Mucosa of gallbladder (tissue), 1 donor: ENCODE measurements at regions not wholly inside any gene's neighbourhood (a gene's known extent, or its start where the extent isn't known, plus 50 kb on each side); places are given as distances from the start of the nearest gene placed in this dataset.
A peak's percentile ranks its signal among the peaks of the same experiment; 100 is the strongest.

Source experiments
- DNase-seq: peaks from one replicate; pipeline ENCODE4 v3.0.0-alpha.2; 2020; ENCODE audit warnings: low spot score
- donor health status: DM: no; HTN: no; CAD: no.

- DNase-seq: peak; percentile 56
Observed at GRCh38 chr17:13931800-13932460, 137.4 kb upstream of the COX10 start.

DNA sequence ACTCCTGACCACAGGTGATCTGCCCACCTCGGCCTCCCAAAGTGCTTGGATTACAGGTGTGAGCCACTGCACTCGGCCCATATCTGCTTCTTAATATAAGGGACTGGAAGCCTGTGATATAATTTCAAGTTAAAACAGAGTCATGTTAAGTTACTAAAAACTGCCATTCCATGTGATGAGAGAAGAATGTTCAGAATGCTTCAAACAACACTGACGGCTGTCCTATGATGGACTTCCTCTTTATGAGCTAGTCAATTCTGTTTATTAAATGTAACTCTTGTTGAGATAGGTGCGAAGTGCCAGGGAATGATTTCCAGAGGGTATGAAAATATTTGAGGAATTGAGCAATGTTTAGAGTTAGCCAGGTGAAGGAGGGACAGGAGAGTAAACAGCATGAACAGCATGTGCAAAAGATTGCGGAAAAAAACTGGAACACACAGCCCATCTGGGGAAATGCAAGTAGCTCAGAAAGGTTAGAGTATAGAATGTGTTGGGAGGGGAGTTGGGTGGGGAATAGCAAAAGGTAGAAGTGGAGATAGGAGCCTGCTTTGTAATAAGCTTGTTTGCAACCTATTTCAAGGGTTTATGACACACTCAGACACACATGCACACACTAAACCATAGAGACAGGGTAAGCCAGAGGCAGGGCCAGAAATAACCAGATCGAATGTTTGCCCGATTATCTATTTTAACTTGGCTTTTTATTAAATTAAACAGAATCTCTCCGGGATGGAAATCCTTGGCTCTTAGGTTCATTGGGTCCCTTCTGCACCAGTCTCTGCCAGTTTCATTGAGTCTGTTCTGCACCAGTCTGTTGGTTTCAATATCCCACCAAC, 135.6 kb upstream of the COX10 start:
- no peak for DNase-seq

DNA sequence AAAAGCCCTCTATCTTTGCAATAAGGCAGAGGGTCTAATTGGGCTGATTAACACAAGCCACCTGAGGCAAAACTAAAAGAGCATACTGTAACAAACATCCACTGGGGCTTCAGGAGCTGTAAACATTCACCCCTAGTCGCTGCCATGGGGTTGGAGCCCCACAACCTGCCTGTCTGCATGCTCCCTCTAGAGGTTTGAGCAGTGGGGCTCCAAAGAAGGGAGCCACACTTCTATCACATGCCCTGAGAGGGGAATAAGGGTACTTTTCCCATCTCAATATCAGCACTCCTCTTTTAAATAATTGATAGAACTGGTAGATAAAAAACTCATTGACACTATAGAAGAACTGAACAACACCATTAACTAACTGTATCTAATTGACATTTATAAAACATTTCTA, 130.1 kb upstream of the COX10 start:
- no peak for DNase-seq

- no peak for DNase-seq
Observed at GRCh38 chr17:13940858-13941665, 128.2 kb upstream of the COX10 start.

GRCh38 chr17:13941781-13942180, 127.5 kb upstream of the COX10 start:
- no peak for DNase-seq

DNA sequence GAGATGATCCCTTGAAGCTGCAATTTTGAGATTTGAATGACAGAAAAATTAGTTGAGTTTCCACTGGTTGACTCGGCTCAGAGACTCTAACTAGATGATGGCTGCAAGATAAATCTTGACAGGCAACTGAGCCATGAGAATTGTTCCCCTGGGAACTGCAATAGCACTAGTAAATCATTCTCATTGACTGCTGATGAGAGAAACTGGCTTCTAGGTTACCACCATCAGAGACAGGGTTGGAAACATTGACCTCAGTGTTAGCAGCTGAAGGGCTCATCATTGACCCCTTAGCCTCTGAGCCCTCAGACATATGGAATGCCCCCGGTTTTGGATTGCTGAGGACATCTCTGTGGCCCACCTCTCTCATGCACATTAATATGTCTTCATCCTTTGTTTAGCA, 125.4 kb upstream of the COX10 start:
- no peak for DNase-seq

DNA sequence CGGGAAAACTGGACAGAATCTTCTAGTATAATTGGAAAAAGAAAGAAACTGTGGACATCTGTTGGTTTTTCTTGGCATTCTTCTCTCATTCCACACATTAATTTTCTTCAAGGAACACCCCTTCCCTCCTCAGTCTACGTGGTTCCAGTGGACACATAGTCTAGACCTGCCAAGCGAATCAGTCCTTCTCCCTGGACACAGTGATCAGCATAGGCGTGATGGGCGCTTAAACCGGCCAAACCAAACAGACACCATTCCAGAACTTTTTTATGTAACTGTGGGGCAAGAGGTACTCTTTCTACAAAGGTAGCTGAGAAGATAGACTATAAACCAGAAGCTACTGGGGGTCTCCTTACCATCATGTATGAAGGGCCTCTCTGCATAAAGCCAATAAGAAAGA, 121.8 kb upstream of the COX10 start:
- no peak for DNase-seq

DNA sequence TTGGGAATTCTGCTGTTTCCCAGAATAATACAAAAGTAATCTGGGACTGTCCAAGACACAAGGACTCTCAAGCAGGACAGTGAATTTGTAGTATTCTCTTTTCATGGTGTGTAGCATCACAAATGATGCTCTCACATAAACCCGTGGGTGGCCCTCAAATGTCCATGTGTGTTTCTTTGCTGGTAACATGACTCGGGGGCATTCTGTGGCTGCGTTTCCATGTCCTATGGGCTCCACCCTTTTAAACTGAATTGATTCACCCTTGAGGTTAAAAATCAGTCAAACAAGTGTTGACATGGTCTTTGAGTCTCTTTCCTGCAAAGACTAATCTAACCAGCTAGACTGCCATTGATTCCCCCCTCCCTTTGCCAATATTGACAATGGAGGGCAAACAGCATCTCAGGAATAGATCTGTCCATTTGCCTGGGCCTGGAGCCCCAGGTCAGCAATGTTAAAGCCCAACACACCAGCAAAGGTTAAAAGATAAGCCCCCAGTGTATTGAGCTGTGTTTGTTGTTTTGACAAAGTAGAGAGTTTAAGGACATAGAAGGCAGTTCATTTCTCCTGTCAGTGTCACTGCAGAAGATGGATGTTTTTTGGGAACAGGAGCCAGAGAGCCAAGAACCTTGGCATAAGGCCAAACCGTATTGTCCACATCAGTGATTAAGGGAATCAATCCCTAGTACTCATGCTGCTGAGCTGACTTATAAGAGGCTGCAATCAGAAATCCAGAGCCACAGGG, 117.1 kb upstream of the COX10 start:
- DNase-seq: peak; percentile 17

DNA sequence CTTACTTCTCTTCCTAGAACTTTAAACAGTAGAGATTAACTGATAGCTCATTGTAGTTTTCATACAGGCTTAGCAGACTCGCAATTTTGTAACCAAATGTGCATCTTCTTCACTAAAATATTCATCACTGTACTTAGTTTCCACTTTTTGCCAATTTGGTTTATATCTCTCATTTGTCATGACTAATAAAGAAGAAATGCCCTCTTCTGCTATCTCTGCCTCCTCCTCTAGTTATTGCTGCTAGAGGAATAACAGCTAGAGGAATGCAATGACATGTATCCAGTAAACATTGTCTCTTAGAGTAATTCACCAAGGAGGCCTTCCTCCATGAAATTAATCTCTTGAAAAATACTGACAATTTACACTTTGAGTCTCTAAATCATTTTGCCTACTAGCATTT, 115.5 kb upstream of the COX10 start:
- no peak for DNase-seq

DNA sequence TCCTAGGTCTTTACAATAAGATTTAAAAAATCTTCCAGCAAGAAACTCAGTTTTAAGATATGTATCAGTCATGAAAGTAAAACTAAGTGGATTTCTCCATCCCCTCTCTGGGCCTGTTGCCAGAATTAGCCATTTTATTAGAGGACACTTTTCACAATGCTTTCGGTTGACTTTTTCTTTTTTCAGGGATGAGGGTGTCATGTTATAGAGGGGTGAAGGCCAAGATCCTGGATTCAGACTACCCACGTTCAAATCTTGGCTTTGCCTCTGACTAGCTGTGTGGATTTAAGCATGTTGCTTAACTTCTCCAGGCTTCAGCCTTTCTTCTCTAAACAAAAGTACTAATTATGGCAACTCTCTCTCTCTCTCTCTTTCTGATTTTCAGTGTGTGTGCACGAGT, 111.7 kb upstream of the COX10 start:
- no peak for DNase-seq

DNA sequence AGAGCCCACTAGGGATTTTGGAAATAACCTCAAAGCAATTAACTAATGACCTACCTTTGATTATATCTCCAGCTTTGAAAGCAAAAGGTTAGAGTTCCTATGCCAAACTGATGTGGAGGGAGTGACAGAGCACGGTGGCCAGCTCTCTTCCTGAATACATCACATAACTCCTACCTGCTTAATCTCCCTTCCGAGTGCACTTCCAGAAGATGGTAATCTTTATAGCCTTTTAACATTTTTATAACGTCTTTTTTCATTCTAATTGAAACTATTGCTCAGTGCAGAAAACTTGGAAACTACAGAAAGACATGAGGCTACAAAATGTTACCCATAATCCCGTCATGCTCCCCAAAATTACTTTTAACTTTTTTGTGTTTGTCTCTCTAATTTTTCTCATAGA, 110.5 kb upstream of the COX10 start:
- DNase-seq: no peak

GRCh38 chr17:13961265-13961664, 108.0 kb upstream of the COX10 start:
- DNase-seq: no peak

DNA sequence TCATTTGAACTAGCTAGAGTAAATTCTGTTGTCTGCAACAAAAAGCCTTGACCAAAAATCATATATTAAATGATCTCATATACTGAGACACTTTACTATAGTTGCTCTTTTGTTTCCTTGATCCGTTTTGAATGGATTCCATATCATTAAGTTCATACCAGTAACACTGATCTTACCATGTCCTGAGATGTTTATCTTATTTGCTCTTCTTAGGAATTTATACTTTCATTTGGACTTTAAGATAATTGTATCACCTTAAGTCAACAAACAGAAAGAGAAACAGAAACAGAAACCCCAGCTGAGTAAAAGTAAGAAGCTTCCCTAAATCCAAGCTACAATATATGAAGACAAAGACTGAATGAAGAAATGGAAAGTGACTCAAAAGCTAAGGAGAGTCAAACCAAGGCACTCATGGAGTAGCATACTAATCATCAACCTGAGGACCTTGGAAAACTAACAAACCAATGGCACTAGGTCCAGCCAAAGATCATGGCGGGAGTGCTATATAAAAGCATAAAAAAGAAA, 106.5 kb upstream of the COX10 start:
- no peak for DNase-seq

DNA sequence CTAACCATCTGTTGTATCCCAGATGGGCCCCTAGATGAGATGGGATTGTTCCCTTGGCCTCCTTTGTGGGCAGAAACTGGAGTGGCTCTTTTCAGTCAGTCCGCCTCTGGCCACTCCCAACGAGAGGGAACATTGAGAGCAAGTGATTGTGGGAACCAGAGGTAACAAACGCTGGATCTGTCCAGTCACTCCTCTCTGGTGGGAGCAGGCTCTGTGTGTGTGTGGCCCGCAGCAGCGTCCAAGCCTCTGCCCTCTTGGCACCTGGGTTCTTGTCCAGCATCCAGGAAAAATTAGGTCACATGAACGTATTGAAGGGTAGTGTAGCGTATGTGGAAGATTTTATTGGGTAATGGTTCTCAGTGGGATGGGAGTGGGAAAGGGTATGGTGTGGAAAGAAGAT, 101.9 kb upstream of the COX10 start:
- no peak for DNase-seq

- DNase-seq: no peak
Observed at GRCh38 chr17:13970531-13970930, 98.8 kb upstream of the COX10 start.

DNA sequence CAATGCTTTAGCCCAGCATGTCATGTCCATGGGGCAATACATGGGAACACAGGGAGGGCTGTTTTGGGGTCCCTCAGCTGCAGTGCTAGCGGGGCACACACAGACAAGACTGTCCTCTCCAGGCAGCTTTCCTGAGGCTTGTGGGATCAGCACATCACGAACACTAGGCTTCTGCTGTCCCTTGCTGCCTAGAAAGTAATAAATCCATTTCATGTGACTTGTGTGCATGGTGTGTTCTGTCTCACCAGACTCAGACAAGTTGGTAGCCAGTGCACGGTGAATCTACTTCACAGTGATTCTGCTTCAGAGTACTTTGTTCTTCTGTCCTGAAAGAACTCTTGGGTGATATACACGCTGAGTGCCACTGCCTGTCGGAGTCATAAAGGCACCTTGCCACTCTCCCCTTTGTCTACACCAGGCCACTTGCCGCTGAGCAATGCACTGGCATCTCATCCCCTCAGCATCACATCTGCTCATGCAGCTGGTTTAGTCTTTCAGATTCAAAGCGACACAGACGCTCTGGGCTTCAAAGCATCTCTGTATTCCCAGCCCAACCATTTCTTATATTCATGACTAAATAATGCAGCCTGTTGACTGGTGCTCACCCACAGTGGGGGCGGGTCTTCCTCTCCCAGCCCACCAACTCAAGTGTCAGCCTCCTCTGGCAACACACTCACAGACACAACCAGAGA, 95.2 kb upstream of the COX10 start:
- no peak for DNase-seq

- no peak for DNase-seq
Observed at GRCh38 chr17:13977837-13978236, 91.5 kb upstream of the COX10 start.

DNA sequence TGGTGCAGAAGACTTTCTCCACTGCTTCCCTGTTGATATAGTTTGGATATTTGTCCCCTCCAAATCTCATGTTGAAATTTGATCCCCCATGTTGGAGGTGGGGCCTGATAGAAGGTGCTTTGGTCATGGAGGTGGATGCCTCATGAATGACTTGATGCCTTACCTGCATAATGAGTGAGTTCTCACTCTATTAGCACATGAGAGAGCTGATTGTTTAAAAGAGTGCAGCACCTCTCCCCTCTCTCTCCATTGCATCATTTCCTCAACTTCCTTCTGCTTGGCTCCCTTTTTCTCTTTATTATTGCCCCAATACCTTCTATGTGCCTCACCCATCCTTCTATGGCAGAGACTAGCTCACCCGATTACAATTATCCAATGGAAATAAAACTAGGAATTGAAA, 90.8 kb upstream of the COX10 start:
- DNase-seq: no peak

DNA sequence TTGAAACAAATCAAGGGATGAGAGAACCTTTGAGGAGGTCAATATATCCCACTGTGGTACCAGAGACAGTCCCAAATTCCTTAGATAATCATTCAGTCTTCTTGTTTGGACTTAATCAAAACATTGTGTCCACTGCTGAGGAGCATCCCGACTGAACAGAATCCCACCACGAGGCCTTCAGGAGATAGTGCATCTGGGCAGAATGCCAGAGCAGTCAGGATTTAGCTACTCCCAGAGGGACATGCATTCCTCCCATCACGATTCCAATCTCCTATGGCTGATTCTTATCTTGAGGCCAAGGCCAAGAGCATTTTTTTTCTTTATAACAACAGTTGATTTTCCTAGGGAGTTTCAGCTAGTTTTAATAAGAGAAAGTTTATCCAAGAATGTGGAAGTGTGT, 87.4 kb upstream of the COX10 start:
- no peak for DNase-seq

GRCh38 chr17:13984956-13985355, 84.3 kb upstream of the COX10 start:
- no peak for DNase-seq

- DNase-seq: no peak
Observed at GRCh38 chr17:13986855-13987254, 82.4 kb upstream of the COX10 start.
